ENCODE measurements at regions not wholly inside any gene's neighbourhood (a gene's known extent, or its start where the extent isn't known, plus 50 kb on each side); places are given as distances from the start of the nearest gene placed in this dataset.

- TF ChIP-seq EZH2 (IDR thresholded peaks at IDR 0.05; ENCODE audit: low read length) (no peak), CTCF (optimal IDR thresholded peaks at IDR 0.05 in 1 of 3, IDR thresholded peaks at IDR 0.05 in 1 of 3, conservative IDR thresholded peaks at IDR 0.05 in 1 of 3; ENCODE audit: extremely low read depth in 1 of 3, insufficient read depth in 2 of 3, low read length in 3 of 3) (no peak)
- Histone ChIP-seq H3K4me2 (ENCODE audit: control insufficient read depth, extremely low read depth, insufficient read depth, low read depth, low read length) (no peak overlapping the region), H3K27ac (ENCODE audit: control insufficient read depth, insufficient read depth, low read length) (no peak overlapping the region), H3K27me3 (ENCODE audit: control insufficient read depth, extremely low read depth, insufficient read depth, low read length) (no peaks in the 10 kb centered on the region), H2AFZ (ENCODE audit: control insufficient read depth, low read length) (no peak overlapping the region), H3K9me3 (ENCODE audit: control insufficient read depth, low read depth, low read length) (peaks cover 8% of the 10 kb centered on the region), H3K9me1 (ENCODE audit: control insufficient read depth, extremely low read depth, insufficient read depth, low read length) (no peaks in the 10 kb centered on the region), H3K4me3 (ENCODE audit: control insufficient read depth in 2 of 3, extremely low read depth in 1 of 3, insufficient read depth in 2 of 3, low read depth in 1 of 3, low read length in 3 of 3) (no peak overlapping the region), H3K9ac (ENCODE audit: control insufficient read depth, extremely low read depth, insufficient read depth, low read length) (no peak overlapping the region), H3K36me3 (ENCODE audit: control insufficient read depth in 2 of 2, extremely low read depth in 1 of 2, insufficient read depth in 2 of 2, low read length in 2 of 2) (no peaks in the 10 kb centered on the region), H3K4me1 (ENCODE audit: control insufficient read depth, extremely low read depth, insufficient read depth, low read length) (no peaks in the 10 kb centered on the region), H3K79me2 (ENCODE audit: control insufficient read depth, insufficient read depth, low read length) (no peaks in the 10 kb centered on the region), H4K20me1 (ENCODE audit: control insufficient read depth, extremely low read depth, insufficient read depth, low read length) (no peaks in the 10 kb centered on the region)
- no peak for FAIRE-seq
- dilution Hi-C loops (cut with MboI; ENCODE audit: extremely low pct_ligation_motif_present, low sequenced_read_pairs) = no loop called here
- no peak for DNase-seq (ENCODE audit: low read depth, low spot score)
Observed at GRCh38 chr2:239596792-239597191, 196.0 kb upstream of the HDAC4 start.

DNA sequence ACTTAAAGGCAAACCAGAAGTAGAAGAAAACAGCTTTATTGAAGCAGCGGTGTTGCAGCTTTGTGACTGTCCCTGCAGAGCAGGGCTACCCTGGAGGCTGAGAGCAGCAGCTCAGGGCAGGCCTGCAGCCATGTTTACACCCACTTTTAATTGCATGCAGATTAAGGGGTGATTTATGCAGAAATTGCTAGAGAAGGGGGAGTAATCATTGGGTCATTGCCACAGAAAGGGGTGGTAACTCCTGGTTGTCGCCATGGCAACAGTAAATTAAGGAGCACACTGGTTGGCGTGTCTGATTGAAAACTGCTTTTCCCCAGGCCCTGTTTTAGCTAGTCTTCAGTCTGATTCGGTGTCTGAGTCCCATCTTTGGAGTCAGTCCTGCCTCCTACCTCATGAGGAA is 195.4 kb upstream of the HDAC4 start:
- no peaks in the 10 kb centered on the region for H3K36me3 ChIP-seq (ENCODE audit: control insufficient read depth in 2 of 2, extremely low read depth in 1 of 2, insufficient read depth in 2 of 2, low read length in 2 of 2)
- no peaks in the 10 kb centered on the region for H3K79me2 ChIP-seq (ENCODE audit: control insufficient read depth, insufficient read depth, low read length)
- H2AFZ ChIP-seq (ENCODE audit: control insufficient read depth, low read length) = no peak overlapping the region
- DNase-seq (ENCODE audit: low read depth, low spot score) = no peak
- H3K4me2 ChIP-seq (ENCODE audit: control insufficient read depth, extremely low read depth, insufficient read depth, low read depth, low read length) = no peak overlapping the region
- no peak for FAIRE-seq
- peaks cover 8% of the 10 kb centered on the region for H3K9me3 ChIP-seq (ENCODE audit: control insufficient read depth, low read depth, low read length)
- no peaks in the 10 kb centered on the region for H3K27me3 ChIP-seq (ENCODE audit: control insufficient read depth, extremely low read depth, insufficient read depth, low read length)
- dilution Hi-C loops (cut with MboI; ENCODE audit: extremely low pct_ligation_motif_present, low sequenced_read_pairs) = no loop called here
- TF ChIP-seq EZH2 (IDR thresholded peaks at IDR 0.05; ENCODE audit: low read length) = no peak
- no peak overlapping the region for H3K4me3 ChIP-seq (ENCODE audit: control insufficient read depth in 2 of 3, extremely low read depth in 1 of 3, insufficient read depth in 2 of 3, low read depth in 1 of 3, low read length in 3 of 3)
- H3K27ac ChIP-seq (ENCODE audit: control insufficient read depth, insufficient read depth, low read length) = no peak overlapping the region
- no peaks in the 10 kb centered on the region for H3K4me1 ChIP-seq (ENCODE audit: control insufficient read depth, extremely low read depth, insufficient read depth, low read length)
- no peaks in the 10 kb centered on the region for H3K9me1 ChIP-seq (ENCODE audit: control insufficient read depth, extremely low read depth, insufficient read depth, low read length)
- no peak overlapping the region for H3K9ac ChIP-seq (ENCODE audit: control insufficient read depth, extremely low read depth, insufficient read depth, low read length)
- H4K20me1 ChIP-seq (ENCODE audit: control insufficient read depth, extremely low read depth, insufficient read depth, low read length) = no peaks in the 10 kb centered on the region

GRCh38 chr2:239595726-239596125 is 194.9 kb upstream of the HDAC4 start:
- H4K20me1 ChIP-seq (ENCODE audit: control insufficient read depth, extremely low read depth, insufficient read depth, low read length) = no peaks in the 10 kb centered on the region
- no peaks in the 10 kb centered on the region for H3K36me3 ChIP-seq (ENCODE audit: control insufficient read depth in 2 of 2, extremely low read depth in 1 of 2, insufficient read depth in 2 of 2, low read length in 2 of 2)
- H3K27me3 ChIP-seq (ENCODE audit: control insufficient read depth, extremely low read depth, insufficient read depth, low read length) = no peaks in the 10 kb centered on the region
- no peak overlapping the region for H3K9ac ChIP-seq (ENCODE audit: control insufficient read depth, extremely low read depth, insufficient read depth, low read length)
- peaks cover 10% of the 10 kb centered on the region for H3K9me3 ChIP-seq (ENCODE audit: control insufficient read depth, low read depth, low read length)
- dilution Hi-C loops (cut with MboI; ENCODE audit: extremely low pct_ligation_motif_present, low sequenced_read_pairs) = no loop called here
- TF ChIP-seq EZH2 (IDR thresholded peaks at IDR 0.05; ENCODE audit: low read length) (no peak), CTCF (optimal IDR thresholded peaks at IDR 0.05 in 1 of 3, IDR thresholded peaks at IDR 0.05 in 1 of 3, conservative IDR thresholded peaks at IDR 0.05 in 1 of 3; ENCODE audit: extremely low read depth in 1 of 3, insufficient read depth in 2 of 3, low read length in 3 of 3) (no peak)
- no peak overlapping the region for H3K4me3 ChIP-seq (ENCODE audit: control insufficient read depth in 2 of 3, extremely low read depth in 1 of 3, insufficient read depth in 2 of 3, low read depth in 1 of 3, low read length in 3 of 3)
- H3K9me1 ChIP-seq (ENCODE audit: control insufficient read depth, extremely low read depth, insufficient read depth, low read length) = no peaks in the 10 kb centered on the region
- no peak for DNase-seq (ENCODE audit: low read depth, low spot score)
- no peak overlapping the region for H2AFZ ChIP-seq (ENCODE audit: control insufficient read depth, low read length)
- no peak overlapping the region for H3K4me2 ChIP-seq (ENCODE audit: control insufficient read depth, extremely low read depth, insufficient read depth, low read depth, low read length)
- H3K4me1 ChIP-seq (ENCODE audit: control insufficient read depth, extremely low read depth, insufficient read depth, low read length) = no peaks in the 10 kb centered on the region
- no peaks in the 10 kb centered on the region for H3K79me2 ChIP-seq (ENCODE audit: control insufficient read depth, insufficient read depth, low read length)
- no peak for FAIRE-seq
- H3K27ac ChIP-seq (ENCODE audit: control insufficient read depth, insufficient read depth, low read length) = no peak overlapping the region

All from keratinocyte (primary cell).